ENCODE measurements at regions not wholly inside any gene's neighbourhood (a gene's known extent, or its start where the extent isn't known, plus 50 kb on each side); places are given as distances from the start of the nearest gene placed in this dataset.

- no peak for TF ChIP-seq CTCF (IDR thresholded peaks at IDR 0.05; ENCODE audit: low read depth, low read length, missing input control)
- no peak for TF ChIP-seq FOXA1 (IDR thresholded peaks at IDR 0.05)
Measured at GRCh38 chr17:71184716-71185115, 936.1 kb upstream of the SOX9 start (continued).

GRCh38 chr17:71187145-71187878, 933.5 kb upstream of the SOX9 start:
- Histone ChIP-seq H3K36me3 (ENCODE audit: control insufficient read depth in 4 of 4, insufficient read depth in 3 of 4, low read depth in 1 of 4, low read length in 3 of 4) (no peaks in the 10 kb centered on the region), H3K4me1 (ENCODE audit: control insufficient read depth in 4 of 4, insufficient read depth in 4 of 4, low read length in 3 of 4) (no peaks in the 10 kb centered on the region), H3K9me3 (ENCODE audit: control insufficient read depth in 4 of 4, low read length in 3 of 4) (no peaks in the 10 kb centered on the region), H3K4me3 (ENCODE audit: low read depth in 1 of 3, low read length in 3 of 3) (no peak overlapping the region), H3K27me3 (ENCODE audit: control insufficient read depth in 4 of 4, insufficient read depth in 4 of 4, low read length in 3 of 4) (no peaks in the 10 kb centered on the region), H3K27ac (ENCODE audit: low read depth in 1 of 2, low read length in 2 of 2) (no peak overlapping the region), H3K9ac (ENCODE audit: low read depth in 1 of 2, low read length in 2 of 2) (no peak overlapping the region)
- no peak for DNase-seq (ENCODE audit: low spot score)
- TF ChIP-seq EGR1 (IDR thresholded peaks at IDR 0.05; ENCODE audit: low read depth in 2 of 2) (no peak), JUND (IDR thresholded peaks at IDR 0.05) (no peak), REST (IDR thresholded peaks at IDR 0.05) (no peak), CTCF (IDR thresholded peaks at IDR 0.05; ENCODE audit: low read depth, low read length, missing input control) (no peak), ATF3 (IDR thresholded peaks at IDR 0.05) (no peak), HNF4G (IDR thresholded peaks at IDR 0.05) (no peak), NR2F2 (IDR thresholded peaks at IDR 0.05) (no peak), RXRA (IDR thresholded peaks at IDR 0.05) (no peak), MAX (IDR thresholded peaks at IDR 0.05) (no peak)
- WGBS: 91% methylated on average over 8 of the region's 8 CpGs

Data from liver (tissue), 8 donors.